Panc1 (cell line): ENCODE measurements at regions not wholly inside any gene's neighbourhood (a gene's known extent, or its start where the extent isn't known, plus 50 kb on each side); places are given as distances from the start of the nearest gene placed in this dataset.

ENCODE experiments used
- POLR2AphosphoS5 ChIP-seq: IDR thresholded peaks from 2 replicates; pipeline ENCODE4 v1.6.1; 2012; ENCODE audit warnings: mild to moderate bottlenecking, low read depth, low read length, moderate library complexity
- SIN3A ChIP-seq: IDR thresholded peaks from 2 replicates; pipeline ENCODE4 v1.6.1; 2012; ENCODE audit warnings: low read depth, mild to moderate bottlenecking, low read length, moderate library complexity, borderline replicate concordance; ENCODE audit not compliant: insufficient read depth
- TCF7L2 ChIP-seq: IDR thresholded peaks from 2 replicates; pipeline ENCODE4 v1.6.1; 2011; ENCODE audit warnings: mild to moderate bottlenecking, low read depth, low read length, inconsistent platforms
- TF ChIP-seq, protein P1 (sequence below): fragments of 450-650 bp; IDR thresholded peaks from 2 replicates; pipeline ENCODE4 v1.5.1; 2017; ENCODE audit warnings: mild to moderate bottlenecking

DNA sequence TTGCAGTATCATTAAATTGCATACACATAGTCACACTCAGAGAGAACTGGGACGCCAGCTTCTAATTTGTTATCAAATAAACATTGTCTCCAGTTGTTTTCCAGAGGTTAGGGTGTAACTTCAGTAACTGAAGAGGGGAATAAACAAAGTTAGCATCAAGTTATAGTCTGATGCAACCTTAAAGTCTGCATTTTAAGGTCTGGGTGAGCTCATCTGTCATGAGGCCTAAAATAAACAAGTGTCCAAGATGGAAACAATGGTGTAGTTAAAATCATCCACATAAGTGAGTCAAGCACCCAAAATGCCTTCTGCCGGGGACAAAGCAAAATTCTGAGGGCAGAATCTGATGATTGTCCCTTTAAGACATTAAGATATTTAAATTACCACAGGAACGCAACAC is 70.3 kb upstream of the EMCN start:
- no peak for TF ChIP-seq POLR2AphosphoS5
- TF ChIP-seq, protein P1, sequence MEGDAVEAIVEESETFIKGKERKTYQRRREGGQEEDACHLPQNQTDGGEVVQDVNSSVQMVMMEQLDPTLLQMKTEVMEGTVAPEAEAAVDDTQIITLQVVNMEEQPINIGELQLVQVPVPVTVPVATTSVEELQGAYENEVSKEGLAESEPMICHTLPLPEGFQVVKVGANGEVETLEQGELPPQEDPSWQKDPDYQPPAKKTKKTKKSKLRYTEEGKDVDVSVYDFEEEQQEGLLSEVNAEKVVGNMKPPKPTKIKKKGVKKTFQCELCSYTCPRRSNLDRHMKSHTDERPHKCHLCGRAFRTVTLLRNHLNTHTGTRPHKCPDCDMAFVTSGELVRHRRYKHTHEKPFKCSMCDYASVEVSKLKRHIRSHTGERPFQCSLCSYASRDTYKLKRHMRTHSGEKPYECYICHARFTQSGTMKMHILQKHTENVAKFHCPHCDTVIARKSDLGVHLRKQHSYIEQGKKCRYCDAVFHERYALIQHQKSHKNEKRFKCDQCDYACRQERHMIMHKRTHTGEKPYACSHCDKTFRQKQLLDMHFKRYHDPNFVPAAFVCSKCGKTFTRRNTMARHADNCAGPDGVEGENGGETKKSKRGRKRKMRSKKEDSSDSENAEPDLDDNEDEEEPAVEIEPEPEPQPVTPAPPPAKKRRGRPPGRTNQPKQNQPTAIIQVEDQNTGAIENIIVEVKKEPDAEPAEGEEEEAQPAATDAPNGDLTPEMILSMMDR = no peak
- TF ChIP-seq TCF7L2 = no peak
- TF ChIP-seq SIN3A = no peak
